GM10266 (cell line): ENCODE measurements at regions not wholly inside any gene's neighbourhood (a gene's known extent, or its start where the extent isn't known, plus 50 kb on each side); places are given as distances from the start of the nearest gene placed in this dataset.

Experiments used
- DNase-seq: peaks from one replicate; pipeline ENCODE4 v3.0.0; 2012; ENCODE audit errors: extremely low spot score
- CTCF ChIP-seq: IDR thresholded peaks from 2 replicates; pipeline ENCODE4 v1.5.1; 2012; ENCODE audit warnings: mild to moderate bottlenecking, low read depth; ENCODE audit not compliant: control insufficient read depth, insufficient read depth; ENCODE audit errors: missing control alignments

GRCh38 chr2:163259489-163259888, 420.9 kb upstream of the KCNH7 start:
- no peak for TF ChIP-seq CTCF
- no peak for DNase-seq

GRCh38 chr2:163255086-163255485, 416.5 kb upstream of the KCNH7 start:
- DNase-seq = no peak
- TF ChIP-seq CTCF = no peak

- DNase-seq = no peak
- no peak for TF ChIP-seq CTCF
Observed at GRCh38 chr2:163253621-163254285, 415.2 kb upstream of the KCNH7 start.

- TF ChIP-seq CTCF = no peak
- DNase-seq = no peak
Observed at GRCh38 chr2:163252199-163252598, 413.6 kb upstream of the KCNH7 start.

GRCh38 chr2:163248376-163249253, 410.0 kb upstream of the KCNH7 start:
- TF ChIP-seq CTCF = no peak
- no peak for DNase-seq

GRCh38 chr2:163247847-163248220, 409.3 kb upstream of the KCNH7 start:
- no peak for DNase-seq
- no peak for TF ChIP-seq CTCF
